ENCODE measurements at regions not wholly inside any gene's neighbourhood (a gene's known extent, or its start where the extent isn't known, plus 50 kb on each side); places are given as distances from the start of the nearest gene placed in this dataset.

DNA sequence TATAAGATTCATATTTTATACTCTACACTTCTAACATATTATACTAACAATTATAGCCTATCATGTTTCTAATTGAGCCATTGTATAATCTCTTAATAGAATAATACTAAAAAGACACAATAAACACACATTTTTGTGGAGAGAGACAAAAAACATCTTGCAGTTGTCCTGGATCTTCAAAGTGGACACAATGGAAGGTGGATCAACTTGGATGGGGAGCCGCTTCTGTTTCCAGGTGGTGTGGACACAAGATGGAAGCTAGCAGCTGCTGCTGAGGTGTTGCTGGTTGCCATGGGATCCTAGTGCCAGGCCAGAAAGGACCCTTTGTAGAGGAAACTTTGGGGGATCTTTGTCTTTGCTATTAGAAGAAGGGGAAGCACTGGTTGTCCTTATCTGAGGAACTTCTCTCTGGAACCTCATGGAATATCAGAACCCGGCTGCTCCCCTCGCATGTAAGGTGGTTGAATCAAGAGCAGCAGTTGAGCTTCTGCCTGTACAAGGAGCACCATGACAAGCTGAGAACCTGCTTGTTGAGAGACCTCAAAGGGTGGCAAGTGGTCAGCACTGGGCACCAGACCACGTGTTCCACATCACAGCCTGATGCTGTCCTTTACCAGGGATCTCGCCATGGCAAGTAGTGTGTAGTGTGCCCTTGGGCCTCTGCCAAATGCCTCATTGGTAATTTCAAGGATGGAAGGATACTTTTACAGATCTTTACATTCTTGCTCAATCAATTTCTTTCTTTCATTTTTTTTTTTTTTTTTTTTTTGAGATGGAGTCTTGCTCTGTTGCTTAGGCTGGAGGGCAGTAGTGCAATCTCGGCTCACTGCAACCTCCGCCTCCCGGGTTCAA, 232.2 kb downstream of the MYCN start:
- WGBS, 2 donors = 81 to 90% methylated on average over 6 to 8 of the region's 8 CpGs
- intact Hi-C loops (cut with DNase I) = no loop called here

DNA sequence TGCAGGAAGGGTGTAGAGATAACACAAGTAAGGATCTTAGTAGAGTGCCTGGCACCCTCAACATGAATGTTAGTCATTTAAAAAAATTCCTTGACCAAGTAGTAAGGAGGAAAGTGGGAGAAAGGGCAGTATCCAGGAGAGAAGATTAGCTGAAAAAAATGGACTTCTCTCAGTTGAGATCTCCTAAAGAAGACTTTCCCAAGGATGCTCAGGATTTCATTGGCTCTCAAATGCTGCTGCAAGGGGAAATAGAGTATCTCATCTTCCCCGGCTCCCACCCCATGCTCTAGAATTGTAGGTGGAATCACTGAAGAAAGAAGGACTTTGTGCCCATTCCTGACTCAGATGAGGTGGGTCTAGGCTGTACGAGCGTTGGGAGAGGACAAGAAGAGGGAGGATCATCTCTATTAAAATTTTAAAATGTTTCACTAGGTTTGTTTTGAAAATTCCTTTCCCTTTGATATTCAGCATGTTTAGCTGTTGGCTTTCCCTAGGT, 231.1 kb downstream of the MYCN start:
- Histone ChIP-seq H3K27me3 (peaks cover 0 to 8% (median 0%) of the 10 kb centered on the region in 4 donors), H3K4me1 (no peaks in the 10 kb centered on the region), H3K4me3 (no peak overlapping the region), H3K9me3 (no peaks in the 10 kb centered on the region), H3K36me3 (no peaks in the 10 kb centered on the region), H3K27ac (no peak overlapping the region)
- intact Hi-C loops (cut with DNase I) = no loop called here
- no peak for TF ChIP-seq POLR2A (IDR thresholded peaks at IDR 0.05)
- TF ChIP-seq, protein P1, sequence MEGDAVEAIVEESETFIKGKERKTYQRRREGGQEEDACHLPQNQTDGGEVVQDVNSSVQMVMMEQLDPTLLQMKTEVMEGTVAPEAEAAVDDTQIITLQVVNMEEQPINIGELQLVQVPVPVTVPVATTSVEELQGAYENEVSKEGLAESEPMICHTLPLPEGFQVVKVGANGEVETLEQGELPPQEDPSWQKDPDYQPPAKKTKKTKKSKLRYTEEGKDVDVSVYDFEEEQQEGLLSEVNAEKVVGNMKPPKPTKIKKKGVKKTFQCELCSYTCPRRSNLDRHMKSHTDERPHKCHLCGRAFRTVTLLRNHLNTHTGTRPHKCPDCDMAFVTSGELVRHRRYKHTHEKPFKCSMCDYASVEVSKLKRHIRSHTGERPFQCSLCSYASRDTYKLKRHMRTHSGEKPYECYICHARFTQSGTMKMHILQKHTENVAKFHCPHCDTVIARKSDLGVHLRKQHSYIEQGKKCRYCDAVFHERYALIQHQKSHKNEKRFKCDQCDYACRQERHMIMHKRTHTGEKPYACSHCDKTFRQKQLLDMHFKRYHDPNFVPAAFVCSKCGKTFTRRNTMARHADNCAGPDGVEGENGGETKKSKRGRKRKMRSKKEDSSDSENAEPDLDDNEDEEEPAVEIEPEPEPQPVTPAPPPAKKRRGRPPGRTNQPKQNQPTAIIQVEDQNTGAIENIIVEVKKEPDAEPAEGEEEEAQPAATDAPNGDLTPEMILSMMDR (IDR thresholded peaks at IDR 0.05) = no peak
- DNase-seq = no peak
- 86 to 89% methylated on average over 3 of the region's 3 CpGs for WGBS, 2 donors

More for the DNA sequence above, 232.2 kb downstream of the MYCN start:
- H3K27ac ChIP-seq = no peak overlapping the region
- no peaks in the 10 kb centered on the region for H3K36me3 ChIP-seq
- TF ChIP-seq, protein P1 (IDR thresholded peaks at IDR 0.05) = no peak
- TF ChIP-seq POLR2A (IDR thresholded peaks at IDR 0.05) = no peak
- no peak overlapping the region for H3K4me3 ChIP-seq
- no peak for DNase-seq
- no peaks in the 10 kb centered on the region for H3K9me3 ChIP-seq
- H3K27me3 ChIP-seq = no peaks in the 10 kb centered on the region
- no peaks in the 10 kb centered on the region for H3K4me1 ChIP-seq

DNA sequence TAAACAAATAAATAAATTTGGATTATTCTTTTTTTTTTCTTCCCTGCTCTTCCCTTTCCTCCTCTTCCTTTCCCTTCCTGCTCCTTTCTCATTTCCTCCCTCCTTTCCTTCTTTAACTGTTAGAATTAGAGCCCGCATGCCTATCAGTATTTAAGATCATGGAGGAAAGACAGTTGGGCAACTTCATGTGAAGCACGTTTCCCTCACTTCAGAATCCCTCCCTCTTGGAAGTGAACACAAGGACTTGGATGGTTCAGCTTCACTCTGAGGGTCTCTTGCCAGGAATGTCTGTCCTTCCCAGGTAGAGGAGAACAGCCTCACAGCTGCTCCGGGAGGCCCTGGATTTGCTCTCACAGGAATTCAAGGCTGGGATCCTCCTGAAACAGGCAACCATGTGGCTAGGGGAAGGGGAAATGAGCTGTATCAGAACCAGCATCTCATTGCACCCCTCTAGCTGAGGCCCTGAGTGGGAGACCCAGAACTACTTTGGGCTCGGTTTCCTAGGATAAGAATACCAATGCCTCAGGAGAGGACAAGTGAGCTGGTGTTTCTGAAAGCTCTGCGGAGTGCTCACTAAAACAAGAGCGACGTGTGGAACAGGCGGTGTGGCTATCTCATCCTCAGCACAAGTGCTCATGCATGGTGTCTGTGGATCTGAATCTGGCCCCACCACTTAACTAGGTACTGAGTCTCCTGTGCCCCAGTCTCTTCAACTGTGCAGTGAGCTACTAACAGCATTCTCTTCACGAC, 230.5 kb downstream of the MYCN start:
- Histone ChIP-seq H3K27ac (no peak overlapping the region), H3K4me1 (no peaks in the 10 kb centered on the region), H3K4me3 (no peak overlapping the region), H3K27me3 (peaks cover 0 to 13% (median 0%) of the 10 kb centered on the region in 4 donors), H3K36me3 (no peaks in the 10 kb centered on the region), H3K9me3 (no peaks in the 10 kb centered on the region)
- DNase-seq = no peak
- WGBS, 2 donors = 87 to 94% methylated on average over 7 to 8 of the region's 9 CpGs
- intact Hi-C loops (cut with DNase I) = no loop called here
- TF ChIP-seq POLR2A (IDR thresholded peaks at IDR 0.05) = no peak
- TF ChIP-seq, protein P1 (IDR thresholded peaks at IDR 0.05) = no peak

DNA sequence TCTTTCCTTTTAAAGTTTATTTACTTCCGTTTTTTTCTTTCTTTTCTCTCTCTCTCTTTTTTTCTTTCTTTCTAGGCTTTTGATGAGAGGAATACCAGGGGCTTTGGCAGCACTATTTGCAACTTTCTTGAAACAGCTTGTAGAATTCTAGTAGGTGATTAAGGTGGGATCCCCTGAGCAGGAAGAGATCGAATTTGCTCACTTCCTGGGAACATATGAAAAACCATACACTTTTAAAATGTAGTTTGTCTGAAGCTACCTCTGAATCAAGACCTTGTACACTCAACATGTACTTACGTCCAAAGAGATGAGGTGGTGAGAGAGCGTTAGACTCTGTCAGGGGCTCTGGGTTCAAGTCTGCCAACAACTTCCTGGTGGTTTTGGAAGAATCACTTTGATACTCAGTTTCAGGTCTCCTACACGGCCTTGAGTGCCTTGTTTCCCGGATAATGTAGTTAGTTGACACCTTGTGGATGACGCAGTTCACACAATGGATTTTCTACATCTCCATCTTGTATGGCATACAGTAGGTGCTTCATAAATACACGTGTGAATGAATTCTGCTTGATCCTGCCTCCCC, 229.1 kb downstream of the MYCN start:
- no peaks in the 10 kb centered on the region for H3K4me1 ChIP-seq
- no peak overlapping the region for H3K27ac ChIP-seq
- peaks cover 0 to 13% (median 0%) of the 10 kb centered on the region in 4 donors for H3K27me3 ChIP-seq
- TF ChIP-seq, protein P1 (IDR thresholded peaks at IDR 0.05) = no peak
- no peak for TF ChIP-seq POLR2A (IDR thresholded peaks at IDR 0.05)
- H3K4me3 ChIP-seq = no peak overlapping the region
- no peaks in the 10 kb centered on the region for H3K36me3 ChIP-seq
- intact Hi-C loops (cut with DNase I) = no loop called here
- H3K9me3 ChIP-seq = no peaks in the 10 kb centered on the region
- DNase-seq = no peak
- WGBS, 2 donors = 72 to 88% methylated on average over 8 of the region's 8 CpGs
